Amniotic stem cell (primary cell): ENCODE measurements at regions not wholly inside any gene's neighbourhood (a gene's known extent, or its start where the extent isn't known, plus 50 kb on each side); places are given as distances from the start of the nearest gene placed in this dataset.

ENCODE experiments used
- DNase-seq: peaks from one replicate; lab custom pipeline; 2025; lab: John Stamatoyannopoulos, UW

GRCh38 chr5:54676481-54677340 is 159.2 kb downstream of the SNX18 start:
- no peak for DNase-seq

- no peak for DNase-seq
Measured at GRCh38 chr5:54673523-54674225, 156.1 kb downstream of the SNX18 start.

DNA sequence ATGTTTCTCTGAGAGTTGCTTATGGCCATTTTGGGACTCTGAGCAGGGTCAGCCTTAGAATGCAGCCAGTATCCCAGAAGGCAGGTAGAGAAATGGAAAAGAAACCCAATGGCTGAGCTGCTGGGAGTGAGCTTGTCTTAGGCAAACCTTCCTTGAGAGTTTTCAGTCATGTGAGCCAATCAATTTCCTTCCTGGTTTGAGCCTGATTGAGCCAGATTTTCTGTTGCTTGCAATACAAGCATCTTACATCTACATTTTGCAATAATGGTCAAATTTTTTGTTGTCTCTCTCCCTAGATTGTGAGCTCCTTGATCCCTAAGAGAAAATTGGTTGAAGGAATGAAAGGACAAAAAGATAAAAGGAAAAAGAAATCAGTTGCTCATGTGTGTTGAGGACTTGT is 155.3 kb downstream of the SNX18 start:
- no peak for DNase-seq

DNA sequence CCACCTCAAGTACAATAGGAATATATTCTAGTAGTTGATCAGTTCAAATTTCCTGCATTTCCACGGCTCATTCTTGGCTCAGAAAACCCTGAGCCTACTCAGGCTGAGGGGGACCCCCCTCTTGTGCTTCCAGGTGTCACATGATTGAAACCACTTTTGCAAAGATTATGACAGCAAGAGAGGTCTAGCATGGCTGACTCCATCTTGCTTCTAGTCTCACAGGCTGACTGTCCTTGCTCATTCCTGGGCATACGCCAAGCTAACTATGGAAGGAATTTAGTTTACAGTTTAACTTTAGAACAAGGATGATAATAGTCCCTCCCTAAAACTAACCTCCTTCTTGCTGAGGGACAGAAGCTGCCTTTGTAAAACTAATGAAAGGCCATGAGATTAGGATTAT is 154.1 kb downstream of the SNX18 start:
- DNase-seq = no peak

- no peak for DNase-seq
Measured at GRCh38 chr5:54671111-54671531, 153.6 kb downstream of the SNX18 start.

DNA sequence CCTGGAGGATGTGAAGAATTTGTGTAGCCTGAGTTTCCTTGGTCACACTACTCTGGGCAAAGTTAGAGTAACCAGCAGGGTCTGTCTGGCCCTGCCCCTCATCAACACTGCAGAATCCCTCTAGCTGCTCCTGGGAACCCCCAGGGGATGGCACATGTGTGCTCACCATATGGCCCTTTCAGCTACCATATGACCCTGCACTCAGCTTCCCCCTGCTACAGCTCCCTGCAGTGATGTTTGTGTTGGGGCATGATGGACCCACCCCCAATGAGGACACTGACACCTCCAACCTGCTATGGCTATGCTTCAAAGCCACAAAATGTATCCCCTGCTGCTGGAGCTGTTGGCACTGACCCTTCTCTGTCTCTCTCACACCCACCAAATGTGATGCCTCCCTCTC is 152.7 kb downstream of the SNX18 start:
- DNase-seq = no peak

DNA sequence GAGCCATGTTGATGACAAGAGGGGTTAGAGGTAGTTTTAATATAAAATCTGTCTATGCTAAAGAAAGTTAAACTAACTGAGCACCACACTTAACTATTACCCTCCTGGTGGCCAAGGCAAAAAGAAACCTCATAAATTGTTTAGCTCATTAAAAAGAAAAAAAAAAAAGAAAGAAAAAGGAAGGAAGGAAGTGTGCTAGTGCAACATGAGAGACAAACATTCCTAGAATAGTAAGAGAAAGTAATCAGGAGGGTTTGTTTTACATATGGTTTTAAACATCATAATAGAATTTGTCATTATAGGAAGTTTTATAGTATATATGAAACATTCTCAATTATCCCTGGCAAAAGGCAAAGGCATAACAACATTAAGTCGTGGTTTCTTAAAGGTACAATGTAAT is 152.3 kb downstream of the SNX18 start:
- no peak for DNase-seq

DNA sequence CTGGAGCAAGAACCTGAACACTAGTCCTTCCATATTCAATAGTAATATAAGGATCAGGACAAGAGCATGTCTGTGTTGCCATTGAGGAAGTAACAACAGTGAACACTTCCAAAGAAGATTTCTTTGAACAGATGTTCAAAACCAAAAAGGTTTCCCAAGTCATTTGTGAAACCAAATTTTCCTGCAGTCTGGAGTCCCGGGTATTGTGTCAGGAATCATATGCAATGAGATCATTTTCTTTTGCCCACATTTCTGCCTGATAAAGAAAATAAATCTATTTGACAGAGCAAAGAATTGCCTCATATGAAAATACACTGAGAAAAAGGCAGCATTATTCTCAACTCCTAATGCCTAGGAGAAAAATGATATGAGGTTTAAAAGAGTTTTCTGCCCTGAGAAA is 151.7 kb downstream of the SNX18 start:
- DNase-seq = no peak

DNA sequence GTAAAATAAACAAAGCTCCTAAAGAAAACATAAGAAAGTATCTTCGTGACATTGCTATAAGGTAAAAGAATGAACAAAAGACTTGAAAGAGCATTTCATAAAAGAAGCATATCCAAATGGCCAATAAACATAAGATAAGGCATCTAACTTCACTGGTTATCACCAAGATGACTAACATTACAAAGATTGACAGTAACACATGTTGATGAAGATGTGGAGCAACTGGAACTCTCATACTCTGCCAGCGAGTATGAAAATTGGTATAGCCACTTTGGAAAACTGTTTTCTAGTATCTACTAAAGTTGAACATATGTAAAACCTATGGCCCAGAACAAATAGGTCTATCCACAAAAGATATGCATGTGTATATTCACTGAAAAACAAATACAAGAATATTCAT is 150.5 kb downstream of the SNX18 start:
- no peak for DNase-seq

GRCh38 chr5:54667136-54667535 is 149.6 kb downstream of the SNX18 start:
- no peak for DNase-seq

- DNase-seq = peak; percentile 66
Measured at GRCh38 chr5:54663866-54664265, 146.3 kb downstream of the SNX18 start.

DNA sequence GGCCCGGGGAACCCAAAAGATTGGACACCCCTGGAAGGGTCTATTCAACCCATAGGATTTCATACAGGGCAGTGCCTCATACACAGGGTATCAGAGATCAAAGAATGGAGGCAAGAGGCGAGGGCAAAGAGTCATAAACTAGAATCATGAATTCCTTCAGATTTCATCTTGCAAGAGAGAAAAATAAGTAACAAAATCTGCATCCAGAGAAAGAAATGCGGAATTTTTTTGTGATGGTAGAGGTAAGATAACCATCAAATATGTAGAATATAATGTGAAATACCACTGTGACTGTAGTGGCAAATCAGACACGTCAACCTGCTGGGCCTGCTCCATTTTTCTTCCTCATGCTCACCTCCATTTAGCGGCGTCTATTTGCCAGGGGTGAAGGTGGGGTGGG is 143.6 kb downstream of the SNX18 start:
- DNase-seq = no peak

DNA sequence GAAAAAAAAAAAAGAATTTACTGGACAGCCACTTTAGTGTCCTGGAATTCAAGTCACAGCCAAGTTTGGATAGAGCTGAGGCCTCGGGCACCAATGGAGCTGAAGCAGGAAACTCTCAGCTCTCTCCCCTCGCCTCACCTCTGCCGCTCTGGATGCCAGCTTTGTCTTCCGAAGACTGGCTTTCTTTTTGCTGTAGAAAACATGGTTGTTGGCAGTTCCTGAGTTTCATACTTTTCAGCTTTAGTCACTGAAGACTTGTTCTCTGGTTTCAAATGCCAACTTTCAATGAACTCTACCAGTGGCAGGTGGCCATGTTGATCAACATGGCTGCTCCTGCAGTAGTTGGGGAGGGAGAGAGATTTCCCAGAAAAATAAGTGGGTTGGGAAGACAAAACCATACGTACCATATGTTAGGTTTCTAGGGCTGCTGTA is 142.2 kb downstream of the SNX18 start:
- no peak for DNase-seq

DNA sequence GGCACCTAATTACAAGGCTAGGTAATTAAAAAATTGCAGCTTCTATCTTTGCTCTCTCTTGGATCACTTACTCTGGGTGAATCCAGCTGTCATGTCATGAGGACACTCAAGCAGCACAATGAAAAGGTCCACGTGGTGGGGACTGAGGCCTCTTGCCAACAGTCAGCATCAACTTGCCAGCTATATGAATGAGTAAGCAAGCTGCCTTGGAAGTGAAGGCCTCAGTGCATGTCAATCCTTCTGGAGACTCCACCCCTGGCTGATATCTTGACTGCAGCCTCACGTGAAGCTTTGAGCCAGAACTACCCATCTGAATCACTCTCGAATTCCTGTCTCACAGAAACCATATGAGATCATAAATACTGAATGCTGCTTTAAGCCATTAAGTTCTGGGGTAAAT is 140.5 kb downstream of the SNX18 start:
- no peak for DNase-seq

DNA sequence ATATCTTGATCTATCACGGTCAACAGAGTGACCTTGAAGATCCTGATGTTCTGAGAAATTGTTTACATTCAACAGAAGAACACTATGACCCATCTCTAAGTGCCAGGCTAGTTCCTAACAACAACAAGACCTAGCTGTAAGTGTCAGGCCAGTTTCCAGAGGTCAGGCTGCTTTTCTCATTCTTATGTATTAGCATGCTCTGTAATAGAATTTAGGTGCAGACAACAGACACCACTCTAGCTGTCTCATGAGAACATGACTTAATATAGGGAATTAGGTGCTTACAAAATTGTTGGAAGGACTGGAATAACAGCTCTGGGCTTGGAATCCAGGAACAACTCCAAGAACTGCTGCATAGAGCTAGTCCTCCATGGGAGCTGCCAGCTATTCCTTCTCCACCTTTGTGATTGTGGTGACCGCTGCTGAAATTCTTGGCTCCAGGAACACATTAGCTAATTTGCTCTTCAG is 138.7 kb downstream of the SNX18 start:
- no peak for DNase-seq

DNA sequence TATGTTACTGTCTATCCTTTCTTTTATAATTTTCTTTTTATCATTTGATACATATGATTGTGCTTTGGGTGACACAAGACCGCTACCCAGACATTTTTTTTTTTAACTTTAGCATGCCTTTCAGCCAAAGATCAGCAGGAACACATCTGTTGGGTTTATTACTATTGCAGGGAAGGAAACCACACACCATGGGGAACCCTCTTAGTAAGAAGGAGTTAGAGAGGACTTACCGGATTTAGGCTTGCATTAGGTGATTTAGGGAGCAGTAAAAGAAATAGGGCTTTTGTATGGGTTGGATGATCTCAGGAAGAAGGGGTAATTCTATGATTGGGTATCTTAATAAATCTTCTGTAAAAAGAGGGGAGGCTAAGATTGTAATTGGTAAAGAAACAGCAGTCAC is 138.2 kb downstream of the SNX18 start:
- no peak for DNase-seq

GRCh38 chr5:54655266-54655665 is 137.7 kb downstream of the SNX18 start:
- DNase-seq = no peak

- no peak for DNase-seq
Measured at GRCh38 chr5:54653956-54654614, 136.5 kb downstream of the SNX18 start.

DNA sequence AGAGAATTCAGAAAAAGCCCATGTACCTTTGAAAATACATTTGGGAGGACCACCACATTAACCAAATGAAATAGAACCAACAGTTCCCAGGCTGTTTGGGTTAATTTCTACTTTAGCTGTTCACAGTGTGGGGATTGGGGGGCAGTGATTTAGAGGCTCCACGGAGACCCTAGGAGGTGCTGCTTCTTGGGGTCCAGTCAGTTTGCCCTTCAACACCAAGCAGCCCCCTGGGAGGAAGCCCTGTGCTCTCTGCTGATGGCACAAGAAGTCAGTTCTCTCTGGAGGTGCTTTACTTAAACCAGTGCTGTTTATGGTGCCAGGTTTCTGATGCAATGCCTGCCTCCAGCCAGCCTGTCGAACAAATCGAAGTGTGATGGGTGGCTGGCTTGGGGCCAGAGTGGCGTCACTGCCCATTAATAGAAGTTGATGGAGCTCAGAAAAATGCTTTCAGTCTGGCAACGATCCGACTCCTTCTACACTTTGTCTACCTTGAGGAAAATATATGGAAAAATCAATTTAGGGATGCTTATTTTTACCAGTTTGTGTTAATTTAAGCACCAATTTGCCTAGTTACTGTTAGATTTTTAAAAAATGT is 134.0 kb downstream of the SNX18 start:
- DNase-seq = no peak

GRCh38 chr5:54649041-54649504 is 131.5 kb downstream of the SNX18 start:
- no peak for DNase-seq

DNA sequence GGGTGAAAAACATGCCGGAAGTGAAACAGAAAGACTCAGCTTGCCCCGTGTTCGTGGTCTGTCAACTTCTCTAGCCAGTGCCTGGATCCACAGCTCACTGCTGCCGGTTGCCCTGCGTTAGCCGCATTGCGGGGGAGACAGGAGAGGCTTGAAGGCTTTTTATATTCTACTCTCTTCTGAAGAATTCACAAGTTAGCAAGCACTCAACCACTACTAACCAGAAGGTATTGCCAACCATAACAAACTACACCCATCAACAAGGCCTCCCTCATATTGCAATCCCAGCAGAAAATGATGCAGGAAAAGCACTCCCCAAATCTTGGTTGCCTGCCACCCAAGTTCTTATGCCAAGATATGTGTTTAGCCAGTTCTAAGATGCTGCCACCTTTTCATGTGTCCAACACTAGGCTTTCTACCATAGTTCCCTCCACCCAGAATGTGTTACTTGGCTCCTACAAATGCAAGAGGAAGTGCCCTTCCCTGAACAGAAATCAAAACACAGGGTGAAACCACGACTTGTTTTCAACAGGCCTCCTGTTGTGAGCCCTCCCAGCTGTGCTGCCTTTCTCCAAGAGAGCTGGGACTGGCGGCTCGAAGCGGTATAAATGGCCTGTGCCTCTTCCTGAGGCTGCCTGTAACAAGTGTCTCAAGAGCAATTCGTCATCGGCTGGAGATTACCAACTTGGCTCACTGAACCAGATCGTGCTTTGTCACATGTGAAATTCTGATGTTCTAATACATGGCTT is 129.0 kb downstream of the SNX18 start:
- no peak for DNase-seq
